ENCODE measurements at regions not wholly inside any gene's neighbourhood (a gene's known extent, or its start where the extent isn't known, plus 50 kb on each side); places are given as distances from the start of the nearest gene placed in this dataset.

DNA sequence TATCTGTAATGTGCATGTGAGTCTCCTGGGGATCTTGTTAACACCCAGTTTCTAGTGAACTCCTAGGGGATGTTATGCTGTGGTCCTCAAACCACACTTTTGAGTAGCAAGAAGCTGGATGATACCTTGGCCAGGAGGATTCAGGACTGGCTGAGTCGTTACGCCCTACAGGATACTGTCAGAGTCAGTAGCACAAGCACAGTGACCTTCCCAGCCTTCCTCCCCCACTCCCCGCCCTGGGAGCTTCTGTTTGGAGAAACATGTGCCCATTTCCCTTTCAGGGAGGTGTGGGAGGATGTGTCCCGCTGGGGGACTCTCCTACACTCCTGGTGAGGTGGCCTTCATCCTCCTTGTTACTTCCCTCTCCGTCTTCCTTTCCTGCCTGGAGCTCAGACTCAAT, 76.4 kb upstream of the TRPM1 start:
- TF ChIP-seq POLR2A (IDR thresholded peaks at IDR 0.05; ENCODE audit: low read length) = no peak
- TF ChIP-seq GATA1 (IDR thresholded peaks at IDR 0.05; ENCODE audit: low read depth, low read length) = no peak

Measured in erythroblast (primary cell).